PC-9 (cell line): ENCODE measurements at regions not wholly inside any gene's neighbourhood (a gene's known extent, or its start where the extent isn't known, plus 50 kb on each side); places are given as distances from the start of the nearest gene placed in this dataset.

ENCODE experiments used
- EZH2 ChIP-seq: fragments of 200-600 bp; sonication (generic); IDR thresholded peaks from 2 replicates; pipeline ENCODE4 v1.8.0; 2017; ENCODE audit warnings: antibody characterized with exemption, low read depth
- TF ChIP-seq, protein P1 (sequence below): fragments of 200-600 bp; sonication (generic); conservative IDR thresholded peaks from 2 replicates; pipeline ENCODE4 v1.6.1; 2017; ENCODE audit warnings: mixed run types, antibody characterized with exemption, mild to moderate bottlenecking, moderate library complexity

DNA sequence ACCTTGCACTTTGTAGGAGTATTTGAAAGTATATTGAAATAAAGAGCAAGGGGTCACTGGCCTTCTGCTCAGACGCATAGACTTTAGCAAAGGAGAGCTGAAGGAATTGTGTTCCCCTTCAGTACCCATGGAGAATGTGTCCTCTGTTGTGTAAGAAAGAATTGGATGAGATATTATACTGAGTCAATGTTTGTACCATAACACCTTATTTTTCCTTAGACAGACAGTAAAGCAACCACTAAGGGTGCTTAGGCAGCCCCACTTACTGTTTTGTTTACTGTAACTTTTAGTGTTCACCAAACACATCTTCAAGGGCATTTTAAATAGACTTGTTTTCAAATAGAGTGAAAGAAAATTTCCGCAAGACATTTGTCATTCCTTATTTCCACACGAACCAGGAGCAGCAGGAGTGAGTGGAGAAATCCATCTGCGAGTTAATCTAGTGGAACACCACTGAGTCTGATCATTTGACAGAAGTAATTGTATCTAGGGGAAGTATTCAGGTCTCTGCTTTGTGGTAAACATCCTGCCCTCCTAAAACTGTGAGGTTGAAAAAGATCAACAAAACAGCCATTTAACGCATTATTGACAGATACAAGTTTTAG, 89.5 kb downstream of the SLIT2 start:
- TF ChIP-seq, protein P1, sequence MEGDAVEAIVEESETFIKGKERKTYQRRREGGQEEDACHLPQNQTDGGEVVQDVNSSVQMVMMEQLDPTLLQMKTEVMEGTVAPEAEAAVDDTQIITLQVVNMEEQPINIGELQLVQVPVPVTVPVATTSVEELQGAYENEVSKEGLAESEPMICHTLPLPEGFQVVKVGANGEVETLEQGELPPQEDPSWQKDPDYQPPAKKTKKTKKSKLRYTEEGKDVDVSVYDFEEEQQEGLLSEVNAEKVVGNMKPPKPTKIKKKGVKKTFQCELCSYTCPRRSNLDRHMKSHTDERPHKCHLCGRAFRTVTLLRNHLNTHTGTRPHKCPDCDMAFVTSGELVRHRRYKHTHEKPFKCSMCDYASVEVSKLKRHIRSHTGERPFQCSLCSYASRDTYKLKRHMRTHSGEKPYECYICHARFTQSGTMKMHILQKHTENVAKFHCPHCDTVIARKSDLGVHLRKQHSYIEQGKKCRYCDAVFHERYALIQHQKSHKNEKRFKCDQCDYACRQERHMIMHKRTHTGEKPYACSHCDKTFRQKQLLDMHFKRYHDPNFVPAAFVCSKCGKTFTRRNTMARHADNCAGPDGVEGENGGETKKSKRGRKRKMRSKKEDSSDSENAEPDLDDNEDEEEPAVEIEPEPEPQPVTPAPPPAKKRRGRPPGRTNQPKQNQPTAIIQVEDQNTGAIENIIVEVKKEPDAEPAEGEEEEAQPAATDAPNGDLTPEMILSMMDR: no peak
- TF ChIP-seq EZH2: no peak
